ENCODE measurements at regions not wholly inside any gene's neighbourhood (a gene's known extent, or its start where the extent isn't known, plus 50 kb on each side); places are given as distances from the start of the nearest gene placed in this dataset.

- TF ChIP-seq CTCF (IDR thresholded peaks at IDR 0.05): no peak
Observed at GRCh38 chr6:40695114-40695513, 108.0 kb upstream of the LRFN2 start.

- no peak for TF ChIP-seq CTCF (IDR thresholded peaks at IDR 0.05)
Observed at GRCh38 chr6:40693768-40694167, 106.6 kb upstream of the LRFN2 start.

- TF ChIP-seq CTCF (IDR thresholded peaks at IDR 0.05): no peak
Observed at GRCh38 chr6:40692337-40692736, 105.2 kb upstream of the LRFN2 start.

DNA sequence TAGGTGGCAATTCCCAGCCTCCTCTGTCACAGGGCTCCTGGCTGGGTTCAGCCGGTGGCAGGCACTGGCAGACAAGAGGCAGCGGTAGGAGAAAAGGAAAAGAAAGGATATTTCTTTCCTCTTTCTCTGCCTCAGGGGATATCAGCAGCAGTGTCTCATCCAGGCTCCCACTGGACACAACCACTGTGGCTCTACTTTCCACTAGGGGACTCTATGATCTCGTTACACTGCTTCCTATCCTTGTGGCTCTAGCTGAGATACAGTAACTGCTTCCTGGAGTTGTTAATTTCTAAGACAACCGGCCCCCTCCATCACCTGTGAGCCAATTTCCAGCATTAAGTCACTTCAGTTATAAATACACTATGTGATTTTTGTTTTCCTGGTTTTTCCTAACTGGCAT, 102.0 kb upstream of the LRFN2 start:
- TF ChIP-seq CTCF (IDR thresholded peaks at IDR 0.05): no peak

- TF ChIP-seq CTCF (IDR thresholded peaks at IDR 0.05): no peak
Observed at GRCh38 chr6:40688214-40688761, 101.1 kb upstream of the LRFN2 start.

DNA sequence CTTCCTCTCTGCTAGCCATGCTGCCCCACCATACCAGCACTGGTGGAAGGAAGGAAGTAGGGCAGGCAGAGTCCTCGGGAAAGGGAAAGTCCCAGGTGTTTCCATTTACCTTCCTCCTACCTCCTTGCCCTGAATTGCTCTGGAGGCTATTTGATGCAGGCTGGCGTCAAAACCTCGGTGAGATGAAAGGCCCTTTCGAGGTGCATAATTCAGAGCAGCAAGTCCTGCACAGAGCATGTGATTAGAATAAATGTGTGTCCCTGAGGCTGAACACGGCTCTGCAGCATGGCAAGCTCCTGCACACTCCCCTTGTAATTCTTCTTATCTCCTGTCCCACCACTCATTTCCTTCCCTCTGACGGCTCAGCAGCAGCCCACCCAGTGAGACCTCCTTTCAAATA, 98.7 kb upstream of the LRFN2 start:
- no peak for TF ChIP-seq CTCF (IDR thresholded peaks at IDR 0.05)

GRCh38 chr6:40681622-40682021, 94.5 kb upstream of the LRFN2 start:
- no peak for TF ChIP-seq CTCF (IDR thresholded peaks at IDR 0.05)

- no peak for TF ChIP-seq CTCF (IDR thresholded peaks at IDR 0.05)
Observed at GRCh38 chr6:40678941-40679340, 91.8 kb upstream of the LRFN2 start.
